ENCODE measurements at regions not wholly inside any gene's neighbourhood (a gene's known extent, or its start where the extent isn't known, plus 50 kb on each side); places are given as distances from the start of the nearest gene placed in this dataset.

DNA sequence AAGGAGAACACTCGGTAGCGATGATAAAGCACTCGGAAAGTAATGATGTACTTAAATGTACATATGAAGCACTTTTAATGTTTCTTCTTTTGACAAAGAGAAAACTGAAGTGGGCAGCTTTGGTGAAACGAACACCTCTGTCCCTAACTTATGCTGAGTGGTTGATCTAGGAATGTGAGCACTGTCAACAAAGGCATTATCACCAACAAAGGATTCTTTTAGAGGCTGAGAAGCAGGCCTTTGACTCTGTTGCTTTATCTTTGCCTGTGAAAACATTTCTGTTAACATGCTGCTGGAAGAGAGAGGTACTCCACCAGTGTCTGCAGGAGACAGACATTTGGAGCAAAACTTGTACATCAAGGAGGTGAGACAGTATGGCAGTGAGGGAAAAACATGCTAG is 103.2 kb upstream of the VRK1 start:
- TF ChIP-seq, protein P1, sequence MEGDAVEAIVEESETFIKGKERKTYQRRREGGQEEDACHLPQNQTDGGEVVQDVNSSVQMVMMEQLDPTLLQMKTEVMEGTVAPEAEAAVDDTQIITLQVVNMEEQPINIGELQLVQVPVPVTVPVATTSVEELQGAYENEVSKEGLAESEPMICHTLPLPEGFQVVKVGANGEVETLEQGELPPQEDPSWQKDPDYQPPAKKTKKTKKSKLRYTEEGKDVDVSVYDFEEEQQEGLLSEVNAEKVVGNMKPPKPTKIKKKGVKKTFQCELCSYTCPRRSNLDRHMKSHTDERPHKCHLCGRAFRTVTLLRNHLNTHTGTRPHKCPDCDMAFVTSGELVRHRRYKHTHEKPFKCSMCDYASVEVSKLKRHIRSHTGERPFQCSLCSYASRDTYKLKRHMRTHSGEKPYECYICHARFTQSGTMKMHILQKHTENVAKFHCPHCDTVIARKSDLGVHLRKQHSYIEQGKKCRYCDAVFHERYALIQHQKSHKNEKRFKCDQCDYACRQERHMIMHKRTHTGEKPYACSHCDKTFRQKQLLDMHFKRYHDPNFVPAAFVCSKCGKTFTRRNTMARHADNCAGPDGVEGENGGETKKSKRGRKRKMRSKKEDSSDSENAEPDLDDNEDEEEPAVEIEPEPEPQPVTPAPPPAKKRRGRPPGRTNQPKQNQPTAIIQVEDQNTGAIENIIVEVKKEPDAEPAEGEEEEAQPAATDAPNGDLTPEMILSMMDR (conservative IDR thresholded peaks at IDR 0.05) = no peak
- Mint-ChIP-seq H3K27ac (ENCODE audit: unreplicated experiment) (peak overlapping the region; percentile 70), H3K4me1 (peaks cover 40% of the 10 kb centered on the region), H3K27me3 (ENCODE audit: low read depth) (peaks cover under 1% of the 10 kb centered on the region), H3K9me3 (peaks cover 7% of the 10 kb centered on the region), H3K4me3 (no peak overlapping the region), H3K36me3 (ENCODE audit: low read depth) (no peaks in the 10 kb centered on the region)
- DNase-seq (ENCODE audit: low read depth, low spot score) = no peak

DNA sequence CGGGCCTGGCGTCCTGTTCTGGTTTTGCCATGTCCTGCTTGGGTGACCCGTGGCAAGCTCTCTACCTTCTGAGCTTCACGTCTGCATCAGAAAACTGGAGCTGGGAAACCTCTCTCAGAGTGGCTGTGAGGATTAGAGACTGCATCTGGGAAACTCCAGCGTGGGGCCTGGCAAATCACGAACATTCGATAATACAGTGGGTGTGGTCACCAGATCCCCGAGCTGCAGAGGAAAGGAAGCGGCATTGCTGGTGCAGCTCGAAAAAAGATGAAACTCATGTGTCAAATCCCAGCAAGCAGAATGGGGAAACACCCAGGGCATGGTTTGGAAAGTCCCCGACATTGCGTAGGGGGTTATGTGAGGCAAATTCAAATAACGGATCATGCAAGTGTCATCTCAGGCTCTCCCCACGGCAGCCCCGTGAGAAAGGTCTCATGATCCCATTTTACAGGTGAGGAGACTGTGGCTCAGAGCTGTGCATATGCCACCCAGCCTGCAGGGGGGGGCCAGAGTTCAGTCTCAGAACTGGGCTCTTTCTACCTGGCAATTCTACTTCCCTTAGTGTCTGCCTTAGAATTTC is 98.1 kb upstream of the VRK1 start:
- peaks cover 3% of the 10 kb centered on the region for H3K9me3 Mint-ChIP-seq
- no peaks in the 10 kb centered on the region for H3K36me3 Mint-ChIP-seq (ENCODE audit: low read depth)
- no peak overlapping the region for H3K27ac Mint-ChIP-seq (ENCODE audit: unreplicated experiment)
- H3K4me3 Mint-ChIP-seq = no peak overlapping the region
- DNase-seq (ENCODE audit: low read depth, low spot score) = no peak
- H3K27me3 Mint-ChIP-seq (ENCODE audit: low read depth) = no peaks in the 10 kb centered on the region
- TF ChIP-seq, protein P1 (conservative IDR thresholded peaks at IDR 0.05) = no peak
- H3K4me1 Mint-ChIP-seq = peaks cover 19% of the 10 kb centered on the region

DNA sequence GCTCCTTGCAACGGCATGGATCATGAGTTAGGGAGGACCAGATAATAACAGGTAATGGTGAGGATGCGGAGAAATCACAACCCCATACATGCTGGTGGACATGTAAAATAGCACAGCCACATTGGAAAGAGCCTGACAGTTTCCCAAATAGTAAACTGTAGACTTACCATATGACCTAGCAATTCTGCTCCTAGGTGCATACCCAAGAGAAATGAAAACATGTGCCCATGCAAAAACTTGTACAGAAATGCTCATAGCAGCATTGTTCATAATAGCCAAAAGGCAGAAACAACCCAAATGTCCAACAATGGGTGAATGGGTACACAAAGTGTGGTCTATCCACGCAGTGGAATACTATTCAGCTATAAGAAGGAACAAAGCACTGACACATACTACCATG is 97.5 kb upstream of the VRK1 start:
- H3K36me3 Mint-ChIP-seq (ENCODE audit: low read depth) = no peaks in the 10 kb centered on the region
- H3K4me3 Mint-ChIP-seq = no peak overlapping the region
- H3K4me1 Mint-ChIP-seq = peaks cover 13% of the 10 kb centered on the region
- no peak for DNase-seq (ENCODE audit: low read depth, low spot score)
- H3K27me3 Mint-ChIP-seq (ENCODE audit: low read depth) = no peaks in the 10 kb centered on the region
- H3K9me3 Mint-ChIP-seq = peaks cover 3% of the 10 kb centered on the region
- H3K27ac Mint-ChIP-seq (ENCODE audit: unreplicated experiment) = no peak overlapping the region
- TF ChIP-seq, protein P1 (conservative IDR thresholded peaks at IDR 0.05) = no peak

DNA sequence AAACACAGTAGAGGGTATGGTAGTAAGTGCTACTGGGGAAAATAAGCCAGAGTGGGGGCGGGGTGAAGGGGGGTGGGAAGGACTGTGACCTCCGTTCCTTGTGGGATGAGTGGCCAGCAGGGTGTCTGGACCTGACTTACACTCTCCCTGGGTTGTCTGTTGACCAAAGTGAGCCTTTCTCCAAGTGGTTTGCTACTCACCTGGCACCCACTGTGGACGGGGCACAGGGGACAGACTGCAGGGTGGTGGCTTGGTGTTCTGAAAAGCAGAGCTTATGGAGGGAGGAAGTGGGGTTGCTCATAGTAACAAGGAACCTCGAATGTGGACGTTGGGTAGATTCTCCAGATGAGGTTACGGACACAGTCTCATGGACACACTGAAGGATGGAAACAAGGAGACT is 94.4 kb upstream of the VRK1 start:
- Mint-ChIP-seq H3K27ac (ENCODE audit: unreplicated experiment) (no peak overlapping the region), H3K9me3 (no peaks in the 10 kb centered on the region), H3K27me3 (ENCODE audit: low read depth) (peaks cover 2% of the 10 kb centered on the region), H3K4me1 (peaks cover 8% of the 10 kb centered on the region), H3K36me3 (ENCODE audit: low read depth) (no peaks in the 10 kb centered on the region), H3K4me3 (no peak overlapping the region)
- DNase-seq (ENCODE audit: low read depth, low spot score) = no peak
- TF ChIP-seq, protein P1 (conservative IDR thresholded peaks at IDR 0.05) = no peak

DNA sequence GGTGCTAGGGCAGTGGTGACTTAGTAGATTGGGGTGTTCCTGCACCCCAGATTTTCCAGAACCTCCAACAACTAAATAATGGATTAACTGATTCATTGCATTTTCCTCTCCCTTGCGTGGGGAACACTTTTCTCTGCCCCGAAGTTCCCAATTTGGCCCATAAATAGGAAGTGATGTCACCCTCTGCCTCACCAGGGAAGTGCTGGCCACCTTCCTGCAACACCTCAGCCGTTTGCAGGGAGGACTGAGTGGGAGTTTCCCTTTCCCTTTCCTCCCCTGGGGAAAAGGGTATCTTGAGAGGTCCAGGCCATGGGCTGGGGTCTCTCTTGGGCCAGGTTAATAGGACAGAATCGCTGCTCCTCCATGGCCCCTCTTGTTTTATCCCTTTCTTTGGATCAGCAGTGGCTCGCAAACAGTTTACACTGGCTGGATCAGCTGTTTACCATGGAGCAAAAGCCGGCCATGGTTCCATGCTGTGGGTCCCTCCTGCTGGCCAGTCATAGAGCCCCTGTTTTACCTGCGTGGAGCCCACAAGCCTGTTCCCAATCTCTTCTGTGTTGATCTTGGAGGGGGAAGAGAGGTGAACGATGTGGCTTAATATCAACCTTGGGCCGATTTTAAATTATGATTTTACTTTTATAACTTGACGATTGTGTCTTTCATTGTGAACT is 91.6 kb upstream of the VRK1 start:
- Mint-ChIP-seq H3K4me1 (no peaks in the 10 kb centered on the region), H3K27ac (ENCODE audit: unreplicated experiment) (no peak overlapping the region), H3K27me3 (ENCODE audit: low read depth) (peaks cover 2% of the 10 kb centered on the region), H3K9me3 (no peaks in the 10 kb centered on the region), H3K4me3 (no peak overlapping the region), H3K36me3 (ENCODE audit: low read depth) (no peaks in the 10 kb centered on the region)
- TF ChIP-seq, protein P1 (conservative IDR thresholded peaks at IDR 0.05) = no peak
- no peak for DNase-seq (ENCODE audit: low read depth, low spot score)

All from neural crest cell (in vitro differentiated cells).